ENCODE measurements at regions not wholly inside any gene's neighbourhood (a gene's known extent, or its start where the extent isn't known, plus 50 kb on each side); places are given as distances from the start of the nearest gene placed in this dataset.
A peak's percentile ranks its signal among the peaks of the same experiment; 100 is the strongest.

GRCh38 chr7:109282726-109283125 is 713.1 kb downstream of the DNAJB9 start:
- H3K27ac ChIP-seq: no peak overlapping the region

GRCh38 chr7:109284943-109285342 is 715.3 kb downstream of the DNAJB9 start:
- Histone ChIP-seq H3K4me1 (peaks cover 25% of the 10 kb centered on the region), H3K27me3 (no peaks in the 10 kb centered on the region), H3K4me3 (no peak overlapping the region), H3K9me3 (no peaks in the 10 kb centered on the region), H3K27ac (no peak overlapping the region), H3K36me3 (replicated peaks in 1 of 2; ENCODE audit: insufficient read depth in 1 of 2, low read depth in 2 of 2) (no peaks in the 10 kb centered on the region)
- ATAC-seq: peak; percentile 67
- WGBS, 2 donors: 6 to 13% methylated on average over 1 of the region's 1 CpG
- TF ChIP-seq CTCF (IDR thresholded peaks at IDR 0.05) (no peak), POLR2A (IDR thresholded peaks at IDR 0.05) (no peak)
- intact Hi-C loops (cut with DNase I): no loop called here
- DNase-seq: no peak

More at GRCh38 chr7:109282726-109283125, 713.1 kb downstream of the DNAJB9 start:
- Histone ChIP-seq H3K9me3 (no peaks in the 10 kb centered on the region), H3K36me3 (replicated peaks in 1 of 2; ENCODE audit: insufficient read depth in 1 of 2, low read depth in 2 of 2) (no peaks in the 10 kb centered on the region), H3K4me3 (no peak overlapping the region), H3K4me1 (peaks cover 25% of the 10 kb centered on the region), H3K27me3 (no peaks in the 10 kb centered on the region)
- DNase-seq (peak in 1 of 4 donors; percentile 8), ATAC-seq (no peak)
- TF ChIP-seq POLR2A (IDR thresholded peaks at IDR 0.05) (no peak), CTCF (IDR thresholded peaks at IDR 0.05) (no peak)
- intact Hi-C loops (cut with DNase I): no loop called here

- Histone ChIP-seq H3K4me3 (no peak overlapping the region), H3K27ac (no peak overlapping the region), H3K27me3 (no peaks in the 10 kb centered on the region), H3K36me3 (replicated peaks in 1 of 2; ENCODE audit: insufficient read depth in 1 of 2, low read depth in 2 of 2) (no peaks in the 10 kb centered on the region), H3K9me3 (no peaks in the 10 kb centered on the region), H3K4me1 (no peaks in the 10 kb centered on the region)
- TF ChIP-seq CTCF (IDR thresholded peaks at IDR 0.05) (no peak), POLR2A (IDR thresholded peaks at IDR 0.05) (no peak)
- intact Hi-C loops (cut with DNase I): no loop called here
- WGBS, 2 donors: 27 to 31% methylated on average over 2 of the region's 2 CpGs
- no peak for ATAC-seq
- no peak for DNase-seq
Measured at GRCh38 chr7:109295158-109295557, 725.5 kb downstream of the DNAJB9 start.

GRCh38 chr7:109308816-109309215 is 739.1 kb downstream of the DNAJB9 start:
- 75 to 83% methylated on average over 1 of the region's 1 CpG for WGBS, 2 donors
- intact Hi-C loops (cut with DNase I): no loop called here
- DNase-seq (no peak), ATAC-seq (no peak)
- no peak overlapping the region for H3K4me3 ChIP-seq
- H3K4me1 ChIP-seq: no peaks in the 10 kb centered on the region
- H3K27me3 ChIP-seq: no peaks in the 10 kb centered on the region
- H3K27ac ChIP-seq: no peak overlapping the region
- TF ChIP-seq CTCF (IDR thresholded peaks at IDR 0.05) (no peak), POLR2A (IDR thresholded peaks at IDR 0.05) (no peak)
- H3K9me3 ChIP-seq: no peaks in the 10 kb centered on the region
- no peaks in the 10 kb centered on the region for H3K36me3 ChIP-seq (replicated peaks in 1 of 2; ENCODE audit: insufficient read depth in 1 of 2, low read depth in 2 of 2)

GRCh38 chr7:109309790-109310189 is 740.1 kb downstream of the DNAJB9 start:
- Histone ChIP-seq H3K4me3 (no peak overlapping the region), H3K4me1 (no peaks in the 10 kb centered on the region), H3K9me3 (no peaks in the 10 kb centered on the region), H3K36me3 (replicated peaks in 1 of 2; ENCODE audit: insufficient read depth in 1 of 2, low read depth in 2 of 2) (no peaks in the 10 kb centered on the region), H3K27me3 (no peaks in the 10 kb centered on the region), H3K27ac (no peak overlapping the region)
- ATAC-seq (no peak), DNase-seq (no peak)
- 80 to 88% methylated on average over 1 to 3 of the region's 3 CpGs for WGBS, 2 donors
- no peak for TF ChIP-seq CTCF (IDR thresholded peaks at IDR 0.05)
- TF ChIP-seq POLR2A (IDR thresholded peaks at IDR 0.05): no peak
- intact Hi-C loops (cut with DNase I): no loop called here

Data from body of pancreas (tissue), 4 donors.